HG03139 (cell line): ENCODE measurements at regions not wholly inside any gene's neighbourhood (a gene's known extent, or its start where the extent isn't known, plus 50 kb on each side); places are given as distances from the start of the nearest gene placed in this dataset.

Experiments
- ATAC-seq: cut with Tn5 transposase; IDR thresholded peaks from one replicate; pipeline ENCODE4 v1.9.1; 2021; ENCODE audit not compliant: unreplicated experiment

GRCh38 chr13:64305246-64305645 is 2889.6 kb upstream of the PCDH20 start:
- ATAC-seq, result no peak

DNA sequence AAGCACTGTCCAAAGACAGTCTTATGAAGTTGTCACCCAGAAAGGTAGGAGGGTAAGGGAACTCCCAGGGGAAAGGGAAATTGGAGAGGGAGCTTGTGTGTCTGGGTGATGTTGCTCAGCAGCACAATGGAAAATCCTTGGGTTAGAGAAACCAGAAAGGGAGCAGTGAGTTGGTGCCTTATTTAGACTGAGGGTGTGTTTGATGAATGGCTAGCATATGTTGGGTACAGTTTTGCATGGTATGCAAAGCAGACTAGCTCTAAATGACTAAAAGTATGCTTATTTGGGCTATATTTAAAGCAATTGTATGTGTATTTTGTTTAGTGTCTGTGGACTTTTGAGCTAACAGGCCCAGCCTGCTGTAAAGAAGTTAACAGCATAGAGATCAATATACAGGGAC is 2884.6 kb upstream of the PCDH20 start:
- no peak for ATAC-seq

GRCh38 chr13:64293923-64294322 is 2878.3 kb upstream of the PCDH20 start:
- ATAC-seq, result no peak

GRCh38 chr13:64289702-64290101 is 2874.1 kb upstream of the PCDH20 start:
- ATAC-seq, result no peak

- ATAC-seq, result no peak
Observed at GRCh38 chr13:64283926-64284325, 2868.3 kb upstream of the PCDH20 start.

DNA sequence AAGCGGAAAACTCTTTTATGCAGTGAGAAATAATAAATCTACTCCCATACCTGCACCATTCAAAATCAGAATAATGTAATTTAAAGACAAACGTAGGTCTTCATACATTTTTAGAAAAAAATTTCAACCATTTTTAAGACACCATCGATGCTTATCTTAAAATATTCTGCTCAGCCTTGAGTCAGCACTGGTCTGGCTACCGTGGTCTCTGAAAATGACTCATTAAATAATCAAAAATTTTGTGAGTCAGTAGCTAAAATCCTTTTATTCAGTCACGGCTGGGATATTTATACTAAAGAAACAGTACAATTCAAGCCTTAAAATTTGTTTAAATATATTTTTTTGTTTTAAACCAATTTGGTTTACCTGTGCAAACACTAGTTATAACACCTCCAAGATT is 2862.8 kb upstream of the PCDH20 start:
- ATAC-seq, result no peak

- no peak for ATAC-seq
Observed at GRCh38 chr13:64277097-64277496, 2861.4 kb upstream of the PCDH20 start.

DNA sequence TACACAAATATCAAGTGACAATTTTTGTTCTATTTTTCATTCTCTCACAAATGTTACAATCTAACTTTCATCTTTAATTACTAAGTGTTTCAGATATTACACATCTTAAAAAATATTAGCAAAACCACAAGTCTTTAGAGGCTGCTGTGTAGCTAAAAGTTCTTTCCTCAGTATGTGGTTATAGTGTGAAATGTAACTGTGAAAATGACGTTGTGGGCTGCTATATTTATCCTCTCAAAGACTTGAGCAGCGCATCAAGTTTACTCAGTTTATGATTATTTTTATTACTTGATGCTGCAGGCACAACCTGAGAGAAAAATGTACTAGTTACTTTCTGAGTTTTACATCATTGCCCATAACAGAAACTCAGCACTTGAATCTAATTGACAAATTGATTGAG is 2860.6 kb upstream of the PCDH20 start:
- no peak for ATAC-seq

DNA sequence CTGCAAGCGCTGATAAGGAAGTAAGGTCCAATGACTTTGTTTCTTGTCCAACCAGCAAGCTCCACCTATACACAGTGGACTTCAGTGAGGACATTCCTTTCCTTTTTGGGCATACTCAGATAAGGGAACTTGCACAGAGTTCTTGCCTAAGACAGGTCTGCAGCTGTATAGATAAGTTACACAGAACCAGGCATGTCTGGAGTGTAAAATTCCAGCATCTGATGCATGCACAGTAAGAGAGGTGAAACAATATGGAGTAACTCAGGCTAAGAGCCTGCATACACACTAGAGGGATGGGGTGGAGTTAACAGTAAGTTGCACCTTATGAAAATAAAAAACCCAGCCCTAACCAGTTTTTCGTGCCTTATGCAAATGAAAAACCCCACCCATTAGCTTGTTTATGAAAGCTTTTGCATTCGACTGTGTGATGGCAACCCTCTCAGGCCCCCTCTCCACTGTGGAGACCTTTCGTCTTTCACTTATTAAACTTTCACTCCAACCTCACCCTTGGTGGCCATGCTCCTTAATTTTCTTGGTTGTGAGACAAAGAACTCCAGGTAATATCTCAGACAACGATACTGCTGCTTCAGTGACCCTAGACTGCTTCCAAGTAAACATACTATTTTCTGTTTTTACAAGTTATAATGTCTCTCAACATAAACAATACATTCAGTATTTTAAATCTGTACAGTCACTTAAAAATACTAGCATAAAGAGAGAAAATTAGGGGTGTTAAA is 2859.0 kb upstream of the PCDH20 start:
- ATAC-seq, result no peak

DNA sequence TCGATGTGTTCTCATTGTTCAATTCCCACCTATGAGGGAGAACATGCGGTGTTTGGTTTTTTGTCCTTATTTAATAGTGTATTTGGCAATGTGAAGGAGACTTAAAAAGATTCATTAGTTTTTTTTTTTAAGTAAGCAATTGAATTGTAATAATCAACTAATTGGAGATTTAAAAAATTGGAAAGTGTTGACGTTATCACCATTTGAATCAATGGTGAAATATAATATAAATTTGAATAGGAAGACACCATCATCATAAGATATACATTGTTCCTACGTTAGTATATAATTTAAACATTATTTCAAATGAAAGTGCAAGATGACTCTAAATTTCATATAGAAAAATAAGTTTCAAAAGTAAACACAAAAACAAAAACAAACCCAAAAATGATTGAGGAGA is 2858.1 kb upstream of the PCDH20 start:
- no peak for ATAC-seq

DNA sequence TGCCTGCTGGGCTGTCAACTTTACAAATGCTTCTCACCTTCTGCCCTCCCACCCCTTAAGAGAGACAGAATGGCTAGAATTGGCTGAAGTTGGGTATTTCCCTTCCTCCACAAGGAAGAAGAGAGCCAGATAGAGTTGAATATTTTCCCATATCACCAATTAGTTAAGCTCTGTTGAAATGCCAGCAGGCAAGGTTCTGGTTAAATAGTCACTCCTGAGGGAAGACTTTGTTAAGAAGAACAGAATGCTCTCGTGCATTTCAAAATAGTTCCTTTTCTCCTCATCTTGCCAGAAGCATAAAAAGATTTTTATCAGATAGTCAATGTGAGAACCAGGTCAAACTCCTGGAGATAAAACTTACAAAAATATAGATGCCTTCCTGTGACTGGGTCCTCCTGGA is 2857.0 kb upstream of the PCDH20 start:
- ATAC-seq, result no peak

- no peak for ATAC-seq
Observed at GRCh38 chr13:64266024-64266423, 2850.4 kb upstream of the PCDH20 start.

- no peak for ATAC-seq
Observed at GRCh38 chr13:64263285-64263684, 2847.6 kb upstream of the PCDH20 start.

DNA sequence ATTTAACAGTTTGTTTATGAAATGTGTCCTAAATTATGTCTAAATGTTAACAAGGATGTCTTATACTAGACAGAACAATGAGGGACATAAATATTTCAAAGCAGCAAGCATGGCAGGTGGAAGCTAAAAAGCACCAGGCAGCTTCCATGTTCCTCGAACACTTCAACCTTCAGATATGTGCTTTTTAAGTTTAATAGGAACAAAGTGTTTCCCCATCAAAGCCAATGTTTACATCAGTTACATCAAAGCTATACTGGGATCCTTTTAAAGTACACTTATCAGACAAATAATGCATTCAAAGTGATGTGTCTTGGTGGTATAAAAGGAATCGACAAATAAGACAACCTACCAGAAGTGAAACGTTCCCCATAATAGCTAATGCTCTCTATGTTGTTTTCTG is 2841.1 kb upstream of the PCDH20 start:
- no peak for ATAC-seq

- no peak for ATAC-seq
Observed at GRCh38 chr13:64255988-64256387, 2840.3 kb upstream of the PCDH20 start.

GRCh38 chr13:64248371-64249065 is 2832.9 kb upstream of the PCDH20 start:
- ATAC-seq, result no peak

- no peak for ATAC-seq
Observed at GRCh38 chr13:64239372-64239771, 2823.7 kb upstream of the PCDH20 start.

DNA sequence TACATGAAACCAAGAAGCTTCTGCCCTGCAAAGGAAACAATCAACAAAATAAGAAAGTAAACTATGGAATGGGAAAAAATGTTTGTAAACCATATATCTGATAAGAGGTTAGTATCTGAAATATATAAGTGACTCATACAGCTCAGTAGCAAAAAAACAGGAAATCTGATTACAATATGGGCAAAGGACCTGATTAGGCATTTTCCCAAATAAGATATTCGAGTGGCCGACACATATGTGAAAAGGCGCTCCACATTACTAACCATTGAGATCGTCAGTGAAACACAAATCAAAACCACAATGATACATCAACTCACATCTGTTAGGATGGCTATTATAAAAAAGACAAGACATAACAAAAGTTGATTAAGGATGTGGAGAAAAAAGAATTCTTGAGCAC is 2818.6 kb upstream of the PCDH20 start:
- no peak for ATAC-seq

DNA sequence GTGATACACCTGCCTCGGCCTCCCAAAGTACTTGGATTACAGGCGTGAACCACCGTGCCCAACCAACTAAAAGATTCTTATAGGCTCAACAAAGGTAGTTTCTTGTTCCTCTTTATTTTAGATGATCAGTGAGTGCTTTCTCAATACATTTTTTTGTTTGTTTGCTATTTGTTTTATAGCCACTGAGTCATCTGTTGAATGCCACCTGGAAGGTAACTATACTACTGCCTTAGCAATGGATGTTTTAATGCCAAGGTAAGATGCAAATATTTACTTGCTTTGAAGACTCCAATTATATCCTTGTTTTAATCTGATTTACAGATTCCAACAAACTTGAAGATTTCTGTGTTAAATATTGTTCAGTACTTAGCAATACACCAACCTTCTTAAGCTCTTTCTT is 2807.4 kb upstream of the PCDH20 start:
- ATAC-seq, result no peak

- no peak for ATAC-seq
Observed at GRCh38 chr13:64206430-64207225, 2791.0 kb upstream of the PCDH20 start.

- no peak for ATAC-seq
Observed at GRCh38 chr13:64202517-64202916, 2786.9 kb upstream of the PCDH20 start.

DNA sequence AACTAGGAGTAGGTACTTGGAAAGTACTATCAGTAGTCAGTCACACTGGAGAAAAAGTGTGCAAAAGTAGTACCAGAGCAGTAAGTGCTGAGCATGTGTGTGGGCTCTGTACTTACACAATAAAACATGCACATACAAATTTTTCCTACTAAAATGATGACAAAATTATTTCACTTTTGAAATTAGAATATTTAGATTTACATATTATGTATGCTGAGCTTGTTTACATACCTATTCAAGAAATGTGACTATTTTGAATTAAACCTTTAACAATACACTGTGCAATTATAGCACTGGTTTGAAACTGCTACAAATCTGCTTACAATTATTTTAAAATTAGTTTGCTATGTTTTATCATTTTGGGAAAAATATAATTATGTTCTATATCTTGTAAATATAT is 2781.6 kb upstream of the PCDH20 start:
- ATAC-seq, result no peak
